ENCODE measurements at regions not wholly inside any gene's neighbourhood (a gene's known extent, or its start where the extent isn't known, plus 50 kb on each side); places are given as distances from the start of the nearest gene placed in this dataset.

DNA sequence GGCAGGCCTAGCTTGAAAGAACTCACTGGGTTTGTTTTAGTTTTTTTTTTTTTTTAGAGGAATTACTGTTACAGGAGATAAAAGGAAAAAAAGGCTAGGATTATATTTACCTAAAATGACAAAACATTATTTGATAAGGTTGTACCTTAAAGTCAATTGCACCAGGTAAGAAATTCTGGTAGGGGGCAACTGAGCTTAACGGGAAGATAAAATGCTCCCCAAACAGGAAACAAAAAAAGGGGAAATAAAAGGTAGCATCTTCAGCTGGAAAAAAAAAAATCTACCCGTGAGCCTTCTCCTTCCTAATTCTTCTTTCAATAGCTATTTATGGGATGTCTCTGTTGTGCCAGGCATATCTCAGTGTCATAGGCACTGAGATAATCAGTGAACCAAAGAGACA lies 164.5 kb downstream of the PIK3R1 start:
- DNase-seq = no peak

DNA sequence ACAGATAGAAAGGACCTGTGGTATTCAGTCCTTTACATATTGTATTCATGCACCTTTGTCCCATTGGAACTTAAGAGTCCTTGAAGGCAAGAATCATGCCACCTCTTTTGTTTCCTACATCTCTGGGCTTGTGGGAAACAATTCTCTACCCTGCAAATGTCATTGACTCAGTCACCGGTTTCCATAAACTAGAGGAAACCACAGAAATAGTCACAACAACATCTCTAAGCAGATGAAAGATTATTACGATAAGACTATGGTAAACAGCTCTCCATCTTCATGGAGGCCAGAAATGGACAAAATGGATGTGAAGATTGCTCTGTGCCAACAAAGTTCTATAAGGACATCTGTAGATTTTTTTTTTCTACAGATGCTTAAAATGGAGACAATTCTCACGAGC lies 165.5 kb downstream of the PIK3R1 start:
- DNase-seq = no peak

GRCh38 chr5:68381909-68382308 lies 166.4 kb downstream of the PIK3R1 start:
- DNase-seq = no peak

- DNase-seq = no peak
These were observed 167.1 kb downstream of the PIK3R1 start for GRCh38 chr5:68382640-68383039.

DNA sequence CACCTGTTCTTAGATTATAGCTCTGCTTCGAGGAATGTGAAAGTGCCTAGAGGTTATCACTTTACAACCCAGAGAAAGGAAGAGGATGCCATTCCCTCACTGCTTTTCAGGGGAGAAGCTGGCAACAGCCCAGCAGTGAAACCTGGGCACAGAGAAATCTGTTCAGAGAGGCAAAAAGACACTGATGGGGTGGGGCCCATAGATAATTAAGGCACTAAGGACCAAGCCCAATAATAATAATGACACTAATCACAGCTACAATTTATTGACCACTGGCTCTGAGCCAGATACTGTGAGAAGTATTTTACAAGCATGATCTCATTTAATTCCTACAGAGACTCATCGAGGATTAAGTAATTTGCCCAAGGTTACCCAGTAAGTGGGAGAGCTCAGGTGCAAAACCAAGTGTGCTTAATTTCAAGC lies 168.3 kb downstream of the PIK3R1 start:
- DNase-seq = no peak

GRCh38 chr5:68384936-68385594 lies 169.5 kb downstream of the PIK3R1 start:
- DNase-seq = no peak

GRCh38 chr5:68385936-68386335 lies 170.4 kb downstream of the PIK3R1 start:
- no peak for DNase-seq

- DNase-seq = no peak
These were observed 171.7 kb downstream of the PIK3R1 start for GRCh38 chr5:68387074-68387796.

GRCh38 chr5:68389618-68390017 lies 174.1 kb downstream of the PIK3R1 start:
- DNase-seq = no peak

DNA sequence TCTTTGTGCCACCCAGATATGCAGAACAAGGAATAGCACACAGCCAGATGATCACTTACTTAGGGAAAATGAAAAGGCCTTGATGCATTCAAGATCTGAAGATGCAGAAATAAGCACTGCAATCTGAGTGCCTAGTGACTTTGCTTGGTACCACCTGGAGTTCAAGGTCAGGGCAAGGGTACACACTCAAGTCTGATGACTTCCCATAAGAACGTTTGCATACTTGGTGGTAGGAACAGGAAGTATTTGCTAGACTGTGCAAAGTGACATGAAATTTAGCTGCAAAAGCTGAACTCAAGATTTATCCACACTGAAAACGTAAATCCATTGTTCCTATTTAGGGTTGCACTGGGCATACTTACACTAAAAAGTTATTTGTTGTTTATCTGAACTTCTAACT lies 177.1 kb downstream of the PIK3R1 start:
- DNase-seq = no peak

DNA sequence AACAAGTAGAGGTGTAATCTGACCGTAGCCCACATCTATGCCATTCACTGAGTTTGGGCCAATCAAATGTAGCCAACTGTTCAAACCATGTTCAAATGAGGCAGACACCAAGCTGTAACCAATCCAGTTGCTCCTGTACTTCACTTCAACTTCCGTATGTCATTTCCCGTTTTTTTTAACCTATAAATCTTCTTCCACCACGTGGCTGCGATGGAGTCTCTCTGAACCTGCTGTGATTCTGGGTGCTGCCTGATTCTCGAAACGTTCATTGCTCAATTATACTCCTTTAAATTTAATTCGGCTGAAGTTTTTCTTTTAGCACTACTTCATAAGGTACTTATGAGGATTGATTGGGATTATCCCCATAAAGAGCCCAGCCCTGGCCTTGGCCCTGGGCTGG lies 179.7 kb downstream of the PIK3R1 start:
- no peak for DNase-seq

GRCh38 chr5:68395926-68396511 lies 180.5 kb downstream of the PIK3R1 start:
- no peak for DNase-seq

GRCh38 chr5:68396722-68397121 lies 181.2 kb downstream of the PIK3R1 start:
- DNase-seq = peak; percentile 75

- DNase-seq = no peak
These were observed 182.7 kb downstream of the PIK3R1 start for GRCh38 chr5:68398146-68398812.

DNA sequence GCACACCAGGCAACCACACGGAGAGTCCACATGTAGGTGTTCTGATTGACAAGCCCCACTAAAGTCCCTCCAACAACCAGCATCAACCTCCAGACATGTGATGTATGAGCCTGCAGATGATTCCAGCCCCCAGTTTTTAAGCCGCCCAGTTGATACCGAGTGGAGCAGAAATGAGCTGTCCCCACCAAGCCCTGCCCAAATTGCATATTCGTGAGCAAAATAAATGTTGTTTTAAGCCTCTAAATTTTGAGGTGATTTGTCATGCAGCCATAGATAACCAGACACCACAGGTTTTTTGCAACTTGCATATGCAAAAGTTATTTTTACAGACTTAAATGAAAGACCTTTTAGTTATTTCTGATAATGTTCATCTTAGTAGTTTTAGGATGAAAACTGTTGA lies 187.7 kb downstream of the PIK3R1 start:
- DNase-seq = no peak

DNA sequence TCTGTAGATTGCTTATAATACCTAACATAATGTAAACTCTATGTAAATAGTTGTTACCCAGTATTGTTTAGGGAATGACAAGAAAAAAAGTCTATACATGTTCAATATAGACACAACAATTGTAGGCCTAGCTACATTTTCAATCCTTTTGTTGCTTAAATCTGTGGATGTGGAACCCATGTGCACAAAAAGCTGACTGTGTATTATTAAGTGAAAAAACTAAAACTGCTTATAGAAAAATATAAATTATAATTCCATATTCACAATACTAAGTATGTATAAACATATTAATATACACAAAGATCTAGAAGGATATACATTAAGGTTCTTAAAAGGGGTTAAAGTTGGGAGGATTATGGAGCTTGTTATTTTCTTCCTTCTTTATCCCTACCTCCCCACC lies 188.7 kb downstream of the PIK3R1 start:
- DNase-seq = no peak

- peak; percentile 13 for DNase-seq
These were observed 189.6 kb downstream of the PIK3R1 start for GRCh38 chr5:68405026-68405684.

DNA sequence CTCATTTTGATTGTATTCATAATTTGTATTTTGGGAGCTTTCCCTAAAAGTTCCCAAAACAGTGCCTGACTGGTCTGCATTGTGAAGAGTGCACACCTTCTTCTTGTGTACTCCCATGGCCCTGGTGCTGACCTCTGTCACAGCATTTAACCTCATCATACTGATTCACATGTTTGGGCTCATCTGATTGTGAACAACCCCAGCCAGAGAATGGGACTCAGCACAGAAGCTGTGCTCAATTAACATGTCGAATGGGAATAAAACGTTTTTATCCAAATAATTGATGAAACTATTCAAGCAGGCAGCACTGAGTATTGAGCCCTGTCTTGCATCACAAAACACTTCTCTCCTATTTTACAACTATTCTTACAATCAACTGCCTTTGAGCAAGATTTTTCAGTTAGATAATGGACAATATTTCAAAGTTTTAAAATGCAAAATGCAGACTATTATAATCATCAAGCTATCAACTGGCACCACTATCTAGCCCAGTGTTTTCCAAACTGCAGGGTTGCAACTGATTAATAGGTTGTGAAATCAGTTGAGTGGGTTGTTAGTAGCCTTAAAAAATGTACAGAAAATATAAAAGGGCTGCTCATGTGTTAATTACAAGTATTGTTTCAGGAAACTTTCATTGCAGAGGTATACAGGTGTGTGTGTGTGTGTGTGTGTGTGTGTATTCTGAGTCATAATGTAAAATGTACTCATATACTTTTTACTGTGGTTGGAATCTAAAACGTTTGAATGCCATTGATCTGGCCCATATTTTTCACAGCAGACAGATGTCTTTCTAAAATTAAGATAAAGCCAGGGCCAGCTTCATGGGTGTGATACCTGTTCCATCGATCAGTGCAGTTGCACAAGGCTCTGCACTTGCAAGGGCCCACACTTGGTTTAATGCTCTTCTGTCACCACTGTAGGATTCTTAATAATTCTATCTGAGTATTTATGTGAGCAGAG lies 190.5 kb downstream of the PIK3R1 start:
- DNase-seq = no peak

DNA sequence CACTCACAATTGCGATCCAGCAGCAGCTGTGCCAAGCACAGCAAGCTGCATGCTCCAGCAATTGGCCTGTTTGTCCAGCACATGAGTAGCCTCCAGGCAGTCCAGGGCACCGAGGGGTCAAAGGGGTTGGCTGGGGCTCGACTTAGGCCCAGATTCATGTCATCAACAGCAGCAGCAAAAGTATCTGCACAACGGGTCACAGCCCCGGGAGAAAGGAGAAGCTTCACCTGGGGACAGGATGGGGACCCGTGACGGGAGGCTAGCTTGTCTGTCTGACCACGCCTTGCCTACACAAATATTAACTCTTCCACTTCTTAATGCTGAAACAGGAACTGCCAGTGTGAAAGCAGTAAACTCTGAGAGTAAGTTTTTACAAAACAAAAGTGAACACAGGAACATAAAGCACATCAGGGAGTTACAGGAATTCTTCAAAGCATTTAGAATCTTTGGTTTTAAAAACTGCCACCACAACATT lies 191.2 kb downstream of the PIK3R1 start:
- no peak for DNase-seq

DNA sequence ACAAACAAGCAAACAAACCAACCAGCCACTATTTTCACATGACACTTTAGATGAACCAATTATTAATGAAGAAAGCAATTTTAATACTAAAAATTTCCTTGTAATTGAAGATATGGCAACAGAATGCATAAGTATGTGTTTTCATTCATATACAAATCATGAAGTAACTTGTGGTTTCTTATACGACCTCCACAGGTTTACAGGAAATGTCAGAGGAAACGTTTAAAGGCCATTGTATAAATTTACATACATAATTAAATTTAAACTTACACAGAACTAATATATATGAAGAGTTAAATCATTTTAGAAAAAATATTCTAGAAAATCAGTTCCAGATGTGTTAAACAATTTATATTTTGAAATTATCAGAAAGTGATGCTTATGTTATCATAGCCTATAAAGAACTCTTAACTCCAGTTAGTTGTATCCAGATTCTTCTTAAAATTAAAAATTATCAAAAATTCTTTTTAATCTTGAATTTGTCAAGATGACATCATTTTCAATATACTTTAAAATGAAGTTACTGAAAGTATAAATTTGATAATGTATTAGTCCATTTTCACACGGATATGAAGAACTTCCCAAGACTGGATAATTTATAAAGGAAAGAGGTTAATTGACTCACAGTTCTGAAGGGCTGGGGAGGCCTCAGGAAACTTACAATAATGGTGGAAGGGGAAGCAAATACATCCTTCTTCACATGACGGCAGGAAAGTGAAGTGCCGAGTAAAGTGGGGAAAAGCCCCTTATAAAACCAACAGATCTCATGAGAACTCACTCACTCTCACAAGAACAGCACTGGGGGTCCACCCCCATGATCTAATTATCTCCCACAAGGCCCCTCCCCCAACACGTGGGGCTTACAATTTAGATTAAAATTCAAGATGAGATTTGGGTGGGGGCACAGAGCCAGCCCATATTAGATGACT lies 192.0 kb downstream of the PIK3R1 start:
- no peak for DNase-seq
